Right hindlimb (tissue), 1 donor: ENCODE measurements at regions not wholly inside any gene's neighbourhood (a gene's known extent, or its start where the extent isn't known, plus 50 kb on each side); places are given as distances from the start of the nearest gene placed in this dataset.

Source experiments
- DNase-seq: peaks from one replicate; pipeline ENCODE4 v3.0.0-alpha.2; 2018

GRCh38 chr7:21253740-21254687, 173.9 kb upstream of the SP4 start:
- DNase-seq, result peak; percentile 73

DNA sequence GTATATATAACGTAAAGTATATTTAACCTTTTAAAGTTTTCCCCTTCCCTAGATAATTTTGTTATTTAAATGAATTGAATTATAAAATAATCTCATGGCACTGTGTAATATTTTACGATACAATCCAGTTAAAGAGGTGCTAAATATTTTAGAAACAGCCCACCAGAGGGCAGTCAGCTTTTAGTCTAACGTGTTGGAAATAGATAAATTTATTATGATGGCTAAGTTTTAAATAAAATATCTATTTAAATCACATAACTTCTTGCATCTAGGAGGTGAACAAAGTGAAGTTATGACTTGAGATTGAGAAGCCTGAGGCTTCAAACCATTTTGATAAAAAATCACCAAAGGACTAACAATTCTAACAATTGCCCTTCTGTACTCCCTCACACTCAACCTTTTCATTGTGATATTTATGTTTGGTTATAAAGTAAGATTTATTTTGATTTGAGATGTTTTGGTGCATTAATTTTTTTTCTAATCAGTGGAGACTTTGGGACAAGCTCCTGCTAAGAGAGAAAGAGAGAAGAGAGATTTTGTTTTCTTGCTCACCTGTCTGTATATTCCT, 171.5 kb upstream of the SP4 start:
- no peak for DNase-seq

DNA sequence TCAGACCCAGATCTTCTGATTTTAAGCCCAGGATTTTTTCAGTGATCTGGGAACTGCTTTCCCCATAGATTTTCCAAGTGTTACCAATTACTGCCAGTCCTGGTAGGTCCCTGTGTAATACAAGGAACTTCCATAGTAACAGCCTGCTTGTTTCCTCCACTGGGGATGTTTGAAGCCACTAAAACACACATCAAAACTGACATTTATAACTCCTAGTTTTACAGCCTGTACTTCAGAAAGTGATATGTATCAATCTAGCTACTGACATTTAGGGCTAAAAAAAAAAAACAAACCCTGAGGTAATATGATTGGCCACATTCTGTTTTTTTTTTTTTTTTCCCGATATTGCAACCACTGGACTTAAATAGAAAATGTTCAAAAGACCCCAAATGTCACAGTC, 166.9 kb upstream of the SP4 start:
- DNase-seq, result no peak

DNA sequence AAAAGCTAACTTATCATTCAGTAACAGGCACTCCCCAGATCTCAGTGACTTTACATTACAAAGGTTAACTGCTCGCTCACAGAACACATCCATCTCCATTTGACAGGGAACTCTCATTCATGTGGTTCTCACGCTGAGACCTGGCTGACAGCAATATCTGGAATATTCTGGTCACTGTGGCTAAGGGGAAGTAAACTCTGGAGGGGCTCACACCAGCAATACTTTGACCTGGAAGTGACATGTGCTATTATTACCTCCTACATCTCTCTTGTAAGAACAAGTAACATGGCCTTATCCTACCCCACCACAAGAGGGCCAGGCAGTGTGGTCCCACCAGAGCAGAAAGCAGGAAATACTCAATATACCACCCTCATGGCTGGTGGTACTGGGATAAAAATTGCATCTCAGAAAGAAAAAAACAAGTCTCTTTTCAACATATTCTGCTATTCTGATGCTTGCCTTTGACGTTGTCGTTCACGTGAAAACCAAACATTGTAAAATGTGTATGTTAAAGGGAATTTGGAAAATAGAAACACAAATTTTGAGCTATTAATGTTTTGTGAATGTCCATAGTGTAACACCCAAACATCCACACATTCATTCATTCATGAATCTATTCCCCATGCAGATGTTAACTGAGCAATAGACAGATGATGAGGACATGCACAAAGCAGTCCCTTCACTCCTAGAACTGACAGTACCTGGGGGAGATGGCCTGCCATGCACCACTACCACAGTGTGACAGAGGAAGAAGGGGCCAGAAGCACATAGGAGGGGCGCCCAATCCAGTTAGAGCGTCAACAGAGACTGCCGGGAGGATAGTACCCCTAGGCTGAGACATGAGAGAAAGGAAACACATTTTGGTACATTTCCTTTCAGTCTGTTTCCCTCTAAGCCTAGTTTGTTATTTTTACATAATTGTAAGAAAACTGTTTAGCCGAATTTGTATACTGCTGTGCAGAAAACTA, 166.0 kb upstream of the SP4 start:
- no peak for DNase-seq

DNA sequence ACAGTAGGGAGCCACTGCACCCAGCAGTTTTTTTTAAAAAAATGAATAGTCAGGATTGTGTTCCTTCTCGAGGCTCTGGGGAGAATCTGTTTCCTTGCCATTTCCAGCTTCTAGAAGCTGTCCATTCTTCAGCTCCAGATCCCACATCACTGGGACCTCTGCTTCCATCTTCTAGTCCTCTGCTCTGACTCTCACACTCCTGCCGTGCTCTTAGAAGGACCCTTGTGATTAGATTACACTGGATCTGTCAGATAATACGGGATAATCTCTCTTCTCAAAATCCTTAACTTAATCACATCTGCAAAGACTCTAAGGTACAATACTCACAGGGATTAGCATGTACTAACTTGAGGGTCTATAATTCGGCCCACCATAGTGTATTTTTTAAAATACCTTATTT, 158.9 kb upstream of the SP4 start:
- DNase-seq, result no peak

GRCh38 chr7:21276471-21277035, 151.3 kb upstream of the SP4 start:
- DNase-seq, result no peak

GRCh38 chr7:21278944-21279343, 148.9 kb upstream of the SP4 start:
- no peak for DNase-seq

GRCh38 chr7:21281193-21281592, 146.7 kb upstream of the SP4 start:
- no peak for DNase-seq

- DNase-seq, result no peak
Observed at GRCh38 chr7:21293771-21294170, 134.1 kb upstream of the SP4 start.

DNA sequence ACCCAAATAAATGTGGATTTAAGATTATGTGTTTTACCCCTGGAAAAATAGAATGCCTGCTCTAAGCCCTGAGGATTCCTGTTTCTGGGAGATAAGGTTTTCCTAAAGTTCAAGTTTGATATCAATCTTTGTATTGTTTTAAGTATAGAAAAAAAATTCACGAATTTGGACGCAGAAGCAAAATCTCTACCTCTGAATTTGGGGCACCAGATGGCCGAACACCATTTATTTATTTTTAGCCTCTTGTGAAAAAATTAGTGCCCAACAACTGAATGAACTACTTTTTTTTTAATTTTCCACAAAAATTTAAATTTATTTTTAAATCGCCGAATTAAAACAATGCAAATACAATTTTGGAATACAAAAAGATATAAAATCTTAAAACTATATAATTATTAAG, 128.1 kb upstream of the SP4 start:
- no peak for DNase-seq

DNA sequence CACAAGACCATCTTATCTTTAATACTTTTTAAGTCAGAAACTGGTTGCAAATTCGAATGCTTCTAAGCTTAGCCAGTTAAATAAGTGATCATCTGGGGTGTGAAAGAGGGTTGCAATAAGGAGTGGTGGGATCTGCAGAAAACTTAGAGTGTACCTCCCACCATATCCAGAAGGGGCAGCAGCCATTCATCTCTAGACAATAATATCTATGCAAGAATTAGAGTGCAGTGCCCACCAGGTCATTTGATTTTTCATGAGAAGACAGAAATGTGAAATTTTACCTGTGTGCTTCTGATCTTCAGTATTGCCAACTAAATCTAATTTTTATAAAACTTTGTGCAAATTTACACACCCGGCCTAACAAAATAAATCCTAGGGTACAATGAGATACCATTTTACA, 127.2 kb upstream of the SP4 start:
- no peak for DNase-seq

- no peak for DNase-seq
Observed at GRCh38 chr7:21304808-21305375, 123.0 kb upstream of the SP4 start.

DNA sequence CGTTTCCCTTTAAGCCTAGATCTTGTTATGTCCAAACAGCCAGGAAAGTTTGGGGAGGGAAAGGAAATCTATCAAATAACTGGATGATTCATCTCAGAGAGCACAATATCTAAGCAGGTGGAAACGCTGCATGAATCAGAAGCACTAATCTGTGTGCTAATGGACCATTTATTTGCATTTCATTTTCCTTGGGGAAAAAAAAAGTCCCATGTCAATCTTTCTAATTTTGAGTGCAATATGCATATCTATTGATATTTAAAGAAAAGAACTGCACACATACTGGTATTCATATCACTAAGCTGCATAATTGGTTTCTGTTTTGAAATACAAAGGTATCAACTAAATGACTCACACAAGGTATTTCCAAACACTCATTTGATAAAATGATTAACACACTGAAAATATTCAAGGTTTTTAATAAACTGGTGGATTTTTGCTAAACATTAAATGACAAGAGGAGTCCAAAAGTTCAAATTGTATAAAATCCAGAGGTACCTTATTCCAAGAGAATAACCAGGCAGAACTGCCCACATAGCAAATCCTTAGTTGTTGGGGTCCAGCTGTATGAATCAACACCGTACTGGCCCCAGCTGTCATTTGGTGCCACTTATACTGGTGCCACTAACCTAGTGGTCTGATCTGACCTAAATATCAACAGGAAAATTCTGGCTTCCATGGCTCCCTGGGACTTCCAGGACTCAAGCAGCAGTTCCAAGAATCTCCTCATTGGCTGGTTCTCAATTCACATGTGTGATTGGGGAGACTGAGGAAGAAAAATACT, 122.2 kb upstream of the SP4 start:
- DNase-seq, result no peak

DNA sequence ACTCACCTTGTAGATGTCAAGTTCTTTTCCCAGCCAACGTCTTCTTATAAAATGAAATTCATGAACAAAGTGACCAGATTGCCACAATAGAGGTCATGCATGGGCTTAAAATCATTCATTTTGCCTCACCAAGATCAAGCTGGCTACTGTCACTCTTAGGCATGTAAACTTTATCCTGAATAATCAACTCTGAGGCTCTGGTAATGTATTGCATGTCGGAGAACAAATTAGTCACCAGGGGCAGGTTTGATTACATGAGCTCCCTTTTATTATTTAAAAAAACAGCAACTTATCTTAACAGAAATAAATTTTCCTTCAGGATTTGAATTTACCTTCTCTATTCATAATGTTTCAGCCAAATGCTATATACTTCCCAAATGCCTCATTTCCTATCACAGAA, 112.9 kb upstream of the SP4 start:
- DNase-seq, result no peak

DNA sequence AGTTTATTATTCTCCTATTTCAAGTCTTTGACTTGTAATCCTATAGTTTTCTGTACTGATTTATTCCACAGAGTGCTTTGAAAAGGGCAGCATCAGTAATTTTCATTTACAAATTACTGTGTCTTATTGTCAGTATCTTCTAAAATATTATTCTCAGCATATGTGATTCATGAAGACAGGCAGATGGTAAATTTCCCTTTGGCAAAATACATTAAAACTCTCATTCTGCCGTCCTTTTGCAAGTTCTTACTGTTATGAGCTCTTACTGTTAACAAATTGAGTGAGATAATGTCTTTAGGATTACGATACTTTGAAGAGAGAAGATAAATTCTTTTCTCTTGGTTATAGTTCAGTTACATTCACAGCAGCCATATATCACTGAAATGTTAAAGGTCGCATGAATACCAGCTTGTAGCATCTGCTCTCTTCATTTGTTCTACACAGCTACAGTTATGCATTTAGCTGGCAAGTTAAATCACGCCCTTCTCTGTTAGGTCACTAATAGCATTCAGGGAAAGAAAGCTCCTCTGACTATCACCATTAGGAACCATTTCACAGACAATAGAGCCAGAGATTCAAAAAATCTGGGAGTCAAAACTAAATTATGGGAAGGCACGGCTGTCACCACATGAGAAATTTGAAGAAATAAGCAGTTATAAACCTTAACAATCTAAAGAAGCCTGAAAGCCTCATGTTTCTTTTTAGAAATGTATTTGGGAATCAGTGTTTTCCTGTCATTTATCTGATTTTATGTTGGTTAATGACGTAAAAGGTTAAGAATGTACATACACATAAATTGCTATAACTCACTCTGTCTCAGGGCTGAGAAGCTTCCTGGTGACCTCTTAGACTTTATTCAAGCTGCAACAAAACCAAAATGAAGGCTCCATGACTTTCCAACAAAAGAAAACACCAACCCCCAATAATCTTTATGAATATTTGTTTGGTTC, 109.6 kb upstream of the SP4 start:
- no peak for DNase-seq

DNA sequence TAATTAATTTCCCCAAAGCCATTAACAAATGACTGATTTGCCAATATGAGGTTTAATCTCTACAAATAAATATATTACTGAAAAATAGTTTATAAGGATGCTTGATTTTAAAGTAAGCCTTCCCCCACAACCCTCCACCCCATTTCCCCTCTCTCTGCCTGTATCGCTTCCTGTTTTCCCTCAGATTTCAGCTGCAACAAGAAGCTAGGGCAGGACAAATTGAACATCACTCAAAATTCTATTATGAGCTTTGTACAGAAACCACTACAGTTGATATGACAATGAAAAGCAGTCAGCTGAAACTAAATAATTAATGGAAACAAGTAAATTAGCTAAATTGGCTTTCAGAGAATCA, 109.0 kb upstream of the SP4 start:
- no peak for DNase-seq

- no peak for DNase-seq
Observed at GRCh38 chr7:21326241-21326640, 101.6 kb upstream of the SP4 start.

- no peak for DNase-seq
Observed at GRCh38 chr7:21326921-21327320, 101.0 kb upstream of the SP4 start.

DNA sequence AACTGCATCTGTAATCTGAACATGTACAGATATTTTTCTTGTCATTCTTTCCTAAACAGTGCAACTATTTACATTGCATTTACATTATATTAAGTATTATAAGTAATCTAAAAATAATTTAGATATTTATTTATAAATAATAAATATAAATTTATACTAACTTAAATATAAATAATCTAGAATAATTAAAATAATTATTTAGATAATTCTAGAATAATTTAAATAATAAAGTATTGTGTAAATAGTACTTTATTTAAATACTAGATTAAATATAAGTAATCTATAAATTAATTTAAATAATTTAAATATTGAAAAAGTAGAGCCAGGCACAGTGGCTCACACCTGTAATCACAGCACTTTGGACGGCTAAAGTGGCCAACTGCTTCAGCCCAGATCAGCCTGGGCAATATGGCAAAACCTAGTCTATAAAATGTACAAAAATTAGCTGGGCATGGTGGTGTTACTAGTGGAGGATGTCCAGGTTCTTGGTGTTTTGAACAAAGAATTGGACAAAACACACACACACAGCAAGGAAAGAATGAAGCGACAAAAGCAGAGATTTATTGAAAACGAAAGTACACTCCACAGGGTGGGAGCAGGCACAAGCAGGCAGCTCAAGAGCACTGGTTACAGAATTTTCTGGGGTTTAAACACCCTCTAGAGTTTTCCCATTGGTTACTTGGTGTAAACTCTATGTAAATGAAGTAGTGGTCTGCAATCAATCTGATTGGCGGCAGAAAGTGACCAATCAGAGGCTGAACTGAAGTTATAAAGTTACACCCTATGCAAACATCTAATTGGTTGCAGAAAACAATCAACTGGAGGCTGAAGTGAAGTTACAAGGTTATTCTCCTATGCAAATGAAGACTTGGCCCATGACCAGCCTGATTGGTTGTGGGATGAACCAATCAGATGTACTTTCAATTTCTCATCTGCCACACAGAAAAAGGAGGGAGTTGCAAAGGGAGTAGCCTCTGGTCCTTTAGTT, 100.2 kb upstream of the SP4 start:
- DNase-seq, result no peak
